Endothelial cell (in vitro differentiated cells): ENCODE measurements at regions not wholly inside any gene's neighbourhood (a gene's known extent, or its start where the extent isn't known, plus 50 kb on each side); places are given as distances from the start of the nearest gene placed in this dataset.
A peak's percentile ranks its signal among the peaks of the same experiment; 100 is the strongest.

Experiments used
- DNase-seq: peaks from one replicate; pipeline ENCODE4 v3.0.0; 2021; ENCODE audit warnings: low spot score
- H3K27ac Mint-ChIP-seq: one replicate; pipeline ENCODE4 v1.8.0; 2021; ENCODE audit warnings: mixed read lengths, inconsistent platforms; ENCODE audit not compliant: unreplicated experiment
- H3K27me3 Mint-ChIP-seq: one replicate; pipeline ENCODE4 v1.8.0; 2021; ENCODE audit warnings: mild to moderate bottlenecking, moderate library complexity, mixed read lengths, inconsistent platforms; ENCODE audit not compliant: unreplicated experiment
- H3K36me3 Mint-ChIP-seq: one replicate; pipeline ENCODE4 v1.8.0; 2021; ENCODE audit warnings: mild to moderate bottlenecking, low read depth, mixed read lengths, inconsistent platforms; ENCODE audit not compliant: unreplicated experiment
- H3K4me1 Mint-ChIP-seq: one replicate; pipeline ENCODE4 v1.8.0; 2021; ENCODE audit warnings: mild to moderate bottlenecking, mixed read lengths, inconsistent platforms; ENCODE audit not compliant: unreplicated experiment
- H3K4me3 Mint-ChIP-seq: one replicate; pipeline ENCODE4 v1.8.0; 2021; ENCODE audit warnings: mild to moderate bottlenecking, mixed read lengths, inconsistent platforms; ENCODE audit not compliant: unreplicated experiment
- H3K9me3 Mint-ChIP-seq: one replicate; pipeline ENCODE4 v1.8.0; 2021; ENCODE audit warnings: mixed read lengths, inconsistent platforms; ENCODE audit not compliant: unreplicated experiment
- CTCF ChIP-seq: fragments of 200-600 bp; sonication (generic); IDR thresholded peaks from one replicate; pipeline ENCODE4 v1.5.0; 2021; ENCODE audit warnings: antibody characterized with exemption; ENCODE audit not compliant: unreplicated experiment

- H3K9me3 Mint-ChIP-seq = peaks cover 79% of the 10 kb centered on the region
- no peaks in the 10 kb centered on the region for H3K4me1 Mint-ChIP-seq
- H3K27ac Mint-ChIP-seq = no peak overlapping the region
- no peak for TF ChIP-seq CTCF
- H3K27me3 Mint-ChIP-seq = peaks cover 12% of the 10 kb centered on the region
- H3K36me3 Mint-ChIP-seq = peaks cover 7% of the 10 kb centered on the region
- H3K4me3 Mint-ChIP-seq = peak overlapping the region; percentile 9
- no peak for DNase-seq
Observed at GRCh38 chr10:130430852-130431704, 294.9 kb downstream of the GLRX3 start.

- H3K9me3 Mint-ChIP-seq = peaks cover 81% of the 10 kb centered on the region
- H3K4me3 Mint-ChIP-seq = no peak overlapping the region
- peaks cover 9% of the 10 kb centered on the region for H3K27me3 Mint-ChIP-seq
- H3K4me1 Mint-ChIP-seq = no peaks in the 10 kb centered on the region
- TF ChIP-seq CTCF = no peak
- peaks cover 7% of the 10 kb centered on the region for H3K36me3 Mint-ChIP-seq
- no peak for DNase-seq
- H3K27ac Mint-ChIP-seq = no peak overlapping the region
Observed at GRCh38 chr10:130432271-130432670, 296.1 kb downstream of the GLRX3 start.

GRCh38 chr10:130432850-130433249 lies 296.7 kb downstream of the GLRX3 start:
- no peak for TF ChIP-seq CTCF

DNA sequence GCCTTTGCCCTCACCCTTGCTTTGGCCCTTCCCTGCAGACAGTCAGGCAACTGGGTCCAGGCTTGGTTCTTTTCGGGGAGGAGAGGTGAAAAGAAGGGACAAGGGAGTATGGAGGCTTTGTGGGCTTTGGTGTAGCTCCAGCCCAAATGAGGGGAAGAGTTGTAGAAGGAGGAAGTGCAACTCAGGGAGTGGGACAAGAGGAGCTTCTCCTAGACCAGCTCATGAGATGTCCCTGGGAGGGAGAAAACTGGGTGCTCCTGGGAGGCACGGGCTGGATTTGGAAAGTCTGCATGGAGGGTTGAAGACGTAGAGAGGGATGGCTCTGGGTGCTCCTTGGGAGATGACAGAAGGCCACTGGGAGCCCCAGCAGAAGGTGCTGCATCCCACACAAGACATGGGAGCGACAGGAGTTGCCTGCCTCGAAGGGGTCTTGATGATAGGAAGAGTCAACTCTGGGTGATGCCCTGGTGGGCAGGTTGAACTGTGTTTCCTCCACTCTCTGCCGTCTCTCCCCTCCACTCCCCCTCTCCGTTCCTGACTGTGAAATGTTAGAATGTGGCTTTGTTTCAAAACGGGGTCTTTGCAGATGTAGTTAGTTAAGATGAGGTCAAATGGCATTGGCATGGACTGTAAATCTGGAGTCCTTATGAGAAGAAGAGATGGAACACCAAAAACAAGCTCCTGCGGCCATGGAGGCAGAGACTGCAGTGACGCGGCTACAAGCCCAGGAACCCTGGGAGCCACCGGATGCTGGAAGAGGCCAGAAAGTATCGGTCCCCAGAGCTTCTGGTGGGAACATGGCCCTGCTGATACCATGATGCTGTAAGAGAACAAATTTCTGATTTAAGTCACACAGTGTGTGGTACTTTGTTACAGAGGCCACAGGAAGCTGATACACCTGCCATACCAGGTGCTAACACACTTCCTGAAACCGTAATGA lies 298.5 kb downstream of the GLRX3 start:
- Mint-ChIP-seq H3K9me3 (peaks cover 73% of the 10 kb centered on the region), H3K4me3 (no peak overlapping the region), H3K4me1 (no peaks in the 10 kb centered on the region), H3K27ac (no peak overlapping the region), H3K36me3 (peaks cover 7% of the 10 kb centered on the region), H3K27me3 (peaks cover 10% of the 10 kb centered on the region)
- no peak for TF ChIP-seq CTCF
- DNase-seq = no peak

More at GRCh38 chr10:130432850-130433249, 296.7 kb downstream of the GLRX3 start:
- no peak for DNase-seq
- Mint-ChIP-seq H3K9me3 (peaks cover 82% of the 10 kb centered on the region), H3K4me1 (no peaks in the 10 kb centered on the region), H3K36me3 (peaks cover 7% of the 10 kb centered on the region), H3K27me3 (peaks cover 11% of the 10 kb centered on the region), H3K27ac (no peak overlapping the region), H3K4me3 (no peak overlapping the region)
